H9 (cell line): ENCODE measurements at regions not wholly inside any gene's neighbourhood (a gene's known extent, or its start where the extent isn't known, plus 50 kb on each side); places are given as distances from the start of the nearest gene placed in this dataset.

Experiments
- DNase-seq: peaks from one replicate; pipeline ENCODE4 v3.0.0-alpha.2; 2017
- H2AFZ ChIP-seq: one replicate; pipeline ENCODE4 v1.6.1; 2013; ENCODE audit warnings: mild to moderate bottlenecking, low read length, control low read depth, moderate library complexity
- H2AK5ac ChIP-seq: 2 replicates; pipeline ENCODE4 v1.6.1; 2013; ENCODE audit warnings: low read length, control low read depth, mixed read lengths; ENCODE audit not compliant: insufficient read length
- H2BK120ac ChIP-seq: one replicate; pipeline ENCODE4 v1.6.1; 2013; ENCODE audit warnings: low read depth, mild to moderate bottlenecking, low read length, control low read depth, inconsistent platforms; ENCODE audit not compliant: poor library complexity, severe bottlenecking
- H2BK12ac ChIP-seq: 2 replicates; pipeline ENCODE4 v1.6.1; 2013; ENCODE audit warnings: low read length, control low read depth, mixed read lengths, low read depth; ENCODE audit not compliant: insufficient read length
- H2BK15ac ChIP-seq: 2 replicates; pipeline ENCODE4 v1.6.1; 2013; ENCODE audit warnings: low read depth, low read length, control low read depth
- H2BK20ac ChIP-seq: one replicate; pipeline ENCODE4 v1.6.1; 2013; ENCODE audit warnings: low read depth, mild to moderate bottlenecking, low read length, control low read depth, inconsistent platforms; ENCODE audit not compliant: poor library complexity, severe bottlenecking
- H2BK5ac ChIP-seq: 2 replicates; pipeline ENCODE4 v1.6.1; 2013; ENCODE audit warnings: low read length, control low read depth, mixed read lengths; ENCODE audit not compliant: insufficient read length
- H3K14ac ChIP-seq: 2 replicates; pipeline ENCODE4 v1.6.1; 2013; ENCODE audit warnings: low read length, control low read depth; ENCODE audit not compliant: insufficient read depth
- H3K18ac ChIP-seq: 2 replicates; pipeline ENCODE4 v1.6.1; 2013; ENCODE audit warnings: low read depth, mild to moderate bottlenecking, mixed read lengths, low read length, control low read depth; ENCODE audit not compliant: insufficient read length
- H3K23ac ChIP-seq: 2 replicates; pipeline ENCODE4 v1.6.1; 2013; ENCODE audit warnings: low read length, control low read depth, mixed read lengths, low read depth; ENCODE audit not compliant: insufficient read length
- H3K23me2 ChIP-seq: 2 replicates; pipeline ENCODE4 v1.6.1; 2013; ENCODE audit warnings: low read depth, mild to moderate bottlenecking, mixed read lengths, low read length, control low read depth; ENCODE audit not compliant: insufficient read length, poor library complexity, severe bottlenecking
- H3K27ac ChIP-seq: 2 replicates; pipeline ENCODE4 v1.5.1; 2013; ENCODE audit warnings: low read length, control low read depth, mixed read lengths, low read depth; ENCODE audit not compliant: insufficient read length
- H3K27me3 ChIP-seq: 2 replicates; pipeline ENCODE4 v1.6.1; 2013; ENCODE audit warnings: low read length, control low read depth, inconsistent platforms; ENCODE audit not compliant: insufficient read depth
- H3K4ac ChIP-seq: 2 replicates; pipeline ENCODE4 v1.6.1; 2013; ENCODE audit warnings: low read depth, mild to moderate bottlenecking, control low read depth, inconsistent platforms, low read length, moderate library complexity
- H3K4me1 ChIP-seq: 2 replicates; pipeline ENCODE4 v1.6.1; 2013; ENCODE audit warnings: low read length, control low read depth, inconsistent platforms; ENCODE audit not compliant: insufficient read depth
- H3K4me2 ChIP-seq: 2 replicates; pipeline ENCODE4 v1.6.1; 2013; ENCODE audit warnings: low read length, control low read depth, mixed read lengths; ENCODE audit not compliant: insufficient read length, insufficient read depth
- H3K56ac ChIP-seq: 2 replicates; pipeline ENCODE4 v1.6.1; 2013; ENCODE audit warnings: low read depth, mild to moderate bottlenecking, mixed read lengths, low read length, control low read depth; ENCODE audit not compliant: insufficient read length
- H3K79me1 ChIP-seq: 2 replicates; pipeline ENCODE4 v1.6.1; 2013; ENCODE audit warnings: low read depth, mild to moderate bottlenecking, moderate library complexity, low read length, control low read depth, inconsistent platforms; ENCODE audit not compliant: insufficient read depth, poor library complexity, severe bottlenecking
- H3K79me2 ChIP-seq: 2 replicates; pipeline ENCODE4 v1.6.1; 2013; ENCODE audit warnings: low read length, control low read depth, inconsistent platforms; ENCODE audit not compliant: insufficient read depth
- H3K9ac ChIP-seq: 2 replicates; pipeline ENCODE4 v1.6.1; 2013; ENCODE audit warnings: low read length, control low read depth, mixed read lengths; ENCODE audit not compliant: insufficient read length; ENCODE audit errors: extremely low read depth
- H3K9me3 ChIP-seq: one replicate; pipeline ENCODE4 v1.6.1; 2013; ENCODE audit warnings: low read depth, low read length, inconsistent platforms; ENCODE audit not compliant: control insufficient read depth
- H3T11ph ChIP-seq: one replicate; pipeline ENCODE4 v1.6.1; 2013; ENCODE audit warnings: mild to moderate bottlenecking, low read length, control low read depth, inconsistent platforms
- H4K20me1 ChIP-seq: one replicate; pipeline ENCODE4 v1.6.1; 2013; ENCODE audit not compliant: control insufficient read depth, insufficient read length, insufficient read depth
- H4K5ac ChIP-seq: 2 replicates; pipeline ENCODE4 v1.6.1; 2013; ENCODE audit warnings: low read depth, mild to moderate bottlenecking, mixed read lengths, low read length, control low read depth; ENCODE audit not compliant: insufficient read length
- H4K8ac ChIP-seq: replicated peaks from 2 replicates; pipeline ENCODE4 v1.6.1; 2013; ENCODE audit warnings: low read length, control low read depth, mixed read lengths, low read depth; ENCODE audit not compliant: insufficient read length
- H4K91ac ChIP-seq: 2 replicates; pipeline ENCODE4 v1.6.1; 2013; ENCODE audit warnings: low read depth, mild to moderate bottlenecking, moderate library complexity, mixed read lengths, low read length, control low read depth; ENCODE audit not compliant: insufficient read length
- H3K27ac Mint-ChIP-seq, 3 experiments: 2 replicates in 2 of 3; 3 replicates in 1 of 3; pipeline ENCODE4 v1.8.0; 2020 to 2021; ENCODE audit warnings: mixed read lengths in 3 of 3, mild to moderate bottlenecking in 1 of 3, moderate library complexity in 1 of 3
- H3K27me3 Mint-ChIP-seq: 2 replicates; pipeline ENCODE4 v1.8.0; 2021; ENCODE audit warnings: low read depth, mild to moderate bottlenecking, moderate library complexity, mixed read lengths
- H3K36me3 Mint-ChIP-seq, 3 experiments: 2 replicates in 2 of 3; 3 replicates in 1 of 3; pipeline ENCODE4 v1.8.0; 2020 to 2021; ENCODE audit warnings: low read depth in 3 of 3, mixed read lengths in 3 of 3; ENCODE audit not compliant: insufficient read depth in 1 of 3
- H3K4me1 Mint-ChIP-seq, 2 experiments: 2 replicates each; pipeline ENCODE4 v1.8.0; 2020; ENCODE audit warnings: mixed read lengths in 2 of 2
- H3K4me3 Mint-ChIP-seq, 2 experiments: 2 replicates in 1 of 2; 3 replicates in 1 of 2; pipeline ENCODE4 v1.8.0; 2020 to 2021; ENCODE audit warnings: mild to moderate bottlenecking in 2 of 2, mixed read lengths in 2 of 2, moderate library complexity in 1 of 2
- H3K9me3 Mint-ChIP-seq, 2 experiments: 2 replicates in 1 of 2; 3 replicates in 1 of 2; pipeline ENCODE4 v1.8.0; 2020; ENCODE audit warnings: mild to moderate bottlenecking in 2 of 2, mixed read lengths in 2 of 2, moderate library complexity in 1 of 2
- CTCF ChIP-seq: fragments of 200-600 bp; sonication (generic); conservative IDR thresholded peaks from 3 replicates; pipeline ENCODE4 v1.8.0; 2021; ENCODE audit warnings: antibody characterized with exemption, mild to moderate bottlenecking
- WGBS: extraction: QIAGEN DNeasy Blood & Tissue Kit; methylation state at CpG from one replicate; pipeline ENCODE4 v1.1.7; 2013; ENCODE audit warnings: missing lambda C conversion rate, low lambda C conversion rate, mixed read lengths; ENCODE audit not compliant: insufficient read length; ENCODE audit errors: extremely low coverage; 5-methylcytosine and 5-hydroxymethylcytosine counted together

- Mint-ChIP-seq H3K27ac (peak overlapping the region; percentile 86 to 97 (median 97)), H3K27me3 (no peaks in the 10 kb centered on the region)
- WGBS: no CpG with 5 or more reads among the region's 2 CpGs
Measured at GRCh38 chr9:7241694-7242093, 483.9 kb downstream of the KDM4C start.

More at GRCh38 chr9:7241694-7242093, 483.9 kb downstream of the KDM4C start:
- Histone ChIP-seq H3K4me2 (no peak overlapping the region), H3K23me2 (no peaks in the 10 kb centered on the region), H2BK12ac (no peak overlapping the region), H3K79me1 (no peaks in the 10 kb centered on the region), H4K91ac (no peak overlapping the region), H3T11ph (no peak overlapping the region), H3K56ac (no peak overlapping the region), H4K5ac (no peak overlapping the region), H3K18ac (no peak overlapping the region), H2BK15ac (no peak overlapping the region), H2BK120ac (peak overlapping the region; percentile 2), H3K4ac (no peak overlapping the region), H3K27ac (no peak overlapping the region), H3K79me2 (no peaks in the 10 kb centered on the region), H2BK5ac (no peak overlapping the region), H2BK20ac (no peak overlapping the region), H3K14ac (no peak overlapping the region), H3K9ac (no peak overlapping the region), H3K27me3 (no peaks in the 10 kb centered on the region), H3K23ac (no peak overlapping the region), H3K9me3 (no peaks in the 10 kb centered on the region), H4K8ac (no peak overlapping the region), H3K4me1 (peaks cover 10% of the 10 kb centered on the region; the same call in 1 of the 2 replicates), H2AK5ac (no peak overlapping the region), H2AFZ (no peak overlapping the region), H4K20me1 (no peaks in the 10 kb centered on the region)
- DNase-seq: no peak
- TF ChIP-seq CTCF: no peak
- no peak overlapping the region for H3K4me3 Mint-ChIP-seq
- peaks cover 3 to 5% of the 10 kb centered on the region in 2 experiments; a peak in 2 of 5 replicates for H3K9me3 Mint-ChIP-seq
- peaks cover 0 to 5% (median 0%) of the 10 kb centered on the region in 3 experiments; a peak in 4 of 7 replicates for H3K36me3 Mint-ChIP-seq
- H3K4me1 Mint-ChIP-seq: peaks cover 49 to 63% of the 10 kb centered on the region in 2 experiments
